ENCODE measurements at regions not wholly inside any gene's neighbourhood (a gene's known extent, or its start where the extent isn't known, plus 50 kb on each side); places are given as distances from the start of the nearest gene placed in this dataset.

DNA sequence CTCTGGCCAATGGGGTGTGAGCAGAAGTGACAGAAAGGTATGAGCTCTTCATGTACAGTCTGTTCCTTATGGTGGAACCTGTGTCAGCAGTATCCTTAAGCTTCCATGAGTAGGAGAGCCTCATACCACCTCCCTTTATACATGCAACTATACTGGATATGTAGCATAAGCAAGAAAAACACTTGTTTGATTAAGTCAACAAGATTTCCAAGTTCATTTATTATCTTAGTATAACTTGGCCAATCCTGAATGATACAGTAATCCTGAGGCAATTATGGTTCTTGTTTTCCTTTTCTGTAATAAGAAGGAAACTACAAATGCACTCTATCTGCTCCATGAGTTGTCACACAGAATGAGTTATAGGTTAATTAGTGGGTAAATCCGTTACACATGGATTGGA is 409.6 kb upstream of the ID4 start:
- intact Hi-C loops (cut with DNase I; ENCODE audit: low total_unique reads): no loop called here
- H3K27ac ChIP-seq: no peak overlapping the region

DNA sequence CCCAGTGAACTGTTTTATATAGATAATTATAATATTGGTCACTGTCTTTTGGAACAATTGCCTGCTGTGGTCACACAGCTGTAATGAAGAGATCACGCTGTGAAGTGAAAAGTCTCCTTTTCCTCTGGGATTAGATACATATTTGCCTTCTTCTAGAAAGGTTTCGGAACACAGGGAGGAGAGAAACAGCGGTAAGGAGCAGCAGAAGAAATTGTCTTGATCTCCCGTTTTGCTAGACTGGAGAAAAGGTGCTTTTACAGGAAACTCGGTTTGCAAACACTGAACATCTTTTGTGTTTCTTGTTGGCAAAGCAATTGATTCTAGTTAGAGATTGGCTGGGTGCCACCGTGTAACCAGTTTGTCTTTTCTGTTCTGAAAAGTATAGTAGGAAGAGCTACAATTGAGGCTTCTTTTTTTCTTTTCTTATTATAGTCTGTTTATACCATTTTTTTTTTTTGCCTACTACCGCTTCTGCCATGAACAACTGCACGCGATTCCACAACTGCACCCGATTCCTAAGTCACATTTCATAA is 404.1 kb upstream of the ID4 start:
- intact Hi-C loops (cut with DNase I; ENCODE audit: low total_unique reads): no loop called here
- DNase-seq: no peak

More for the DNA sequence above, 409.6 kb upstream of the ID4 start:
- no peaks in the 10 kb centered on the region for H3K9me3 ChIP-seq
- TF ChIP-seq, protein P1, sequence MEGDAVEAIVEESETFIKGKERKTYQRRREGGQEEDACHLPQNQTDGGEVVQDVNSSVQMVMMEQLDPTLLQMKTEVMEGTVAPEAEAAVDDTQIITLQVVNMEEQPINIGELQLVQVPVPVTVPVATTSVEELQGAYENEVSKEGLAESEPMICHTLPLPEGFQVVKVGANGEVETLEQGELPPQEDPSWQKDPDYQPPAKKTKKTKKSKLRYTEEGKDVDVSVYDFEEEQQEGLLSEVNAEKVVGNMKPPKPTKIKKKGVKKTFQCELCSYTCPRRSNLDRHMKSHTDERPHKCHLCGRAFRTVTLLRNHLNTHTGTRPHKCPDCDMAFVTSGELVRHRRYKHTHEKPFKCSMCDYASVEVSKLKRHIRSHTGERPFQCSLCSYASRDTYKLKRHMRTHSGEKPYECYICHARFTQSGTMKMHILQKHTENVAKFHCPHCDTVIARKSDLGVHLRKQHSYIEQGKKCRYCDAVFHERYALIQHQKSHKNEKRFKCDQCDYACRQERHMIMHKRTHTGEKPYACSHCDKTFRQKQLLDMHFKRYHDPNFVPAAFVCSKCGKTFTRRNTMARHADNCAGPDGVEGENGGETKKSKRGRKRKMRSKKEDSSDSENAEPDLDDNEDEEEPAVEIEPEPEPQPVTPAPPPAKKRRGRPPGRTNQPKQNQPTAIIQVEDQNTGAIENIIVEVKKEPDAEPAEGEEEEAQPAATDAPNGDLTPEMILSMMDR (IDR thresholded peaks at IDR 0.05): no peak
- H3K27me3 ChIP-seq: no peaks in the 10 kb centered on the region
- no peak for DNase-seq
- H3K4me3 ChIP-seq: no peak overlapping the region
- H3K36me3 ChIP-seq: no peaks in the 10 kb centered on the region
- H3K4me1 ChIP-seq: no peaks in the 10 kb centered on the region

DNA sequence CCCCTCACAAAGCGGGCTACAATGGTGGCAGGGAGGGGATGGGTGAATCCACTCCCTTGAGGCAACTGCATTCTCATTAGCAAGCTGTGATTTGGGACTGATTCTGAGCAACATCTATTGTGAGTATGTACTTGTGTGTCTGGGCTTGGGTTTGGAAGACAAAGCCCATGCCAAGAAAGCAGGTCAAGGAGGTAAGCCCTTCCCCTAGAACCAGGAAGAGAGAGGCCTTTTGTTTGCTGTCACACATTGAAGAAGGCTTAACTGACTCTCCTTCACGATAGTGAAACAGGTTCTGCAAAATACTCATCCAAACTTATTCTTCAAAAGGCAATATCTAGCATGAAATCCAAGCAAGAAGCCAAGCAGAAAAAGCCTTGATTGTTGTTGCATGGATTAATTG is 403.1 kb upstream of the ID4 start:
- TF ChIP-seq, protein P1 (IDR thresholded peaks at IDR 0.05): no peak

More for the DNA sequence above, 404.1 kb upstream of the ID4 start:
- Histone ChIP-seq H3K4me3 (no peak overlapping the region), H3K9me3 (no peaks in the 10 kb centered on the region), H3K36me3 (no peaks in the 10 kb centered on the region), H3K27me3 (no peaks in the 10 kb centered on the region), H3K4me1 (no peaks in the 10 kb centered on the region), H3K27ac (no peak overlapping the region)
- TF ChIP-seq, protein P1 (IDR thresholded peaks at IDR 0.05): no peak

DNA sequence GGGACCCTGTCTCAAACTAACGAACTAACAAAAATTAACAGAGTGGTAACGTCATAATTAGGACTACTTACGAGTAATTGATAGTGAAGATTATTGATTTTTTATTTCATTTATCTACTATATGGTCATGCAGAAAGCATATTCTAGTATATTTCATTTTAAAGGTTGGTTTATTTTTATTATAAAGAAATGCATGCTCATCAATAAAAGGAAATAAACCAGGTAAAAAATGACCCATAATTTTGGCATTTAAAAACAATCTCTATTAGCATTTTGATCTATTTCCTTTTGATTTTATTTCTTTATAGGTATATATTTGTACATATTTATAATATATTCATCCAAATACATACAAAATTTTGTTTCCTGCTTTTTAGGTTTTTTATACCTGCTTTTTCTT is 401.4 kb upstream of the ID4 start:
- Histone ChIP-seq H3K4me1 (no peaks in the 10 kb centered on the region), H3K27me3 (no peaks in the 10 kb centered on the region), H3K27ac (no peak overlapping the region), H3K36me3 (no peaks in the 10 kb centered on the region), H3K4me3 (no peak overlapping the region), H3K9me3 (no peaks in the 10 kb centered on the region)
- TF ChIP-seq, protein P1 (IDR thresholded peaks at IDR 0.05): no peak
- intact Hi-C loops (cut with DNase I; ENCODE audit: low total_unique reads): no loop called here
- DNase-seq: no peak

More for the DNA sequence above, 403.1 kb upstream of the ID4 start:
- intact Hi-C loops (cut with DNase I; ENCODE audit: low total_unique reads): no loop called here
- Histone ChIP-seq H3K27me3 (no peaks in the 10 kb centered on the region), H3K27ac (no peak overlapping the region), H3K36me3 (no peaks in the 10 kb centered on the region), H3K4me1 (no peaks in the 10 kb centered on the region), H3K9me3 (no peaks in the 10 kb centered on the region), H3K4me3 (no peak overlapping the region)
- DNase-seq: no peak

DNA sequence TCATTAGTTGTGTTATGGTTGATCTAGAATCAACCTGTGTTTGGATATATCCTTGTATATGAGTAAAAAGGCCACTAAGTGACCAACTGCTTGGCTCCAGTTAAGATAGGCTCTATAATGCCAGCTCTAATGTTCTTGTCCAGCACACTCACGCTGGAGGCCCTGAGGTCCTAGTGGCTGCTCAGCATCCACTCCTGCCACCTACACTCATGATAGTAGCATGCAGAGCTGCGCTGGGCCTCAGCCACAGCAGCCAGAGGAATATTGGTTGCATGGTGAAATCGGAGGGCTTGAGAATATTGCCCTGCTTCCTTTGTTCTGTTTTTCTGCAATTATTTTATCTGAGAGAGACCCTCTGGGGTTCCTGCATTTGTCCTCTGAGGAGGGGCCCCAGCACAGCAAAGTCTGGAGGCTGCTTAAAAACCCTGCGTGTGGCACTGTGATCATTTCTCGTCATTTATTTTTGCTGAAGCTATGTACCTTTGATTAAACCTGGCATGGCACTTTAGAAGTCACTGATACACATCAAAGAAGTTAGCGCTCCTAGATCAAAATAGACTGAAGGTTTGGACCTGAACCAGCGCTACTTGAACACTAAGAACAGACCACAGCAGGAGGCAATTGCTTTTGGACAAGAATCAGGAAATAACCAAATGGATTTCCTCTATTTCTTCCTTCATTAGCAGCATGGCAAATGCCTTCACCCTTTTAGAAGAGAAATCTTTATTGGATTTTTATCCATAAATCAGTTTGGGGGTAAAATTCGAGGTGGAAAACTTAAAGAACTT is 398.4 kb upstream of the ID4 start:
- H3K36me3 ChIP-seq: no peaks in the 10 kb centered on the region
- intact Hi-C loops (cut with DNase I; ENCODE audit: low total_unique reads): no loop called here
- DNase-seq: no peak
- no peaks in the 10 kb centered on the region for H3K27me3 ChIP-seq
- TF ChIP-seq, protein P1 (IDR thresholded peaks at IDR 0.05): no peak
- no peaks in the 10 kb centered on the region for H3K9me3 ChIP-seq
- H3K4me1 ChIP-seq: no peaks in the 10 kb centered on the region
- no peak overlapping the region for H3K27ac ChIP-seq
- H3K4me3 ChIP-seq: no peak overlapping the region

All from tibial artery (tissue), 4 donors.